H9 (cell line): ENCODE measurements at regions not wholly inside any gene's neighbourhood (a gene's known extent, or its start where the extent isn't known, plus 50 kb on each side); places are given as distances from the start of the nearest gene placed in this dataset.

Experiments used
- DNase-seq: peaks from one replicate; pipeline ENCODE4 v3.0.0-alpha.2; 2017
- H2AFZ ChIP-seq: one replicate; pipeline ENCODE4 v1.6.1; 2013; ENCODE audit warnings: mild to moderate bottlenecking, low read length, control low read depth, moderate library complexity
- H2AK5ac ChIP-seq: 2 replicates; pipeline ENCODE4 v1.6.1; 2013; ENCODE audit warnings: low read length, control low read depth, mixed read lengths; ENCODE audit not compliant: insufficient read length
- H2BK120ac ChIP-seq: one replicate; pipeline ENCODE4 v1.6.1; 2013; ENCODE audit warnings: low read depth, mild to moderate bottlenecking, low read length, control low read depth, inconsistent platforms; ENCODE audit not compliant: poor library complexity, severe bottlenecking
- H2BK12ac ChIP-seq: 2 replicates; pipeline ENCODE4 v1.6.1; 2013; ENCODE audit warnings: low read length, control low read depth, mixed read lengths, low read depth; ENCODE audit not compliant: insufficient read length
- H2BK15ac ChIP-seq: 2 replicates; pipeline ENCODE4 v1.6.1; 2013; ENCODE audit warnings: low read depth, low read length, control low read depth
- H2BK20ac ChIP-seq: one replicate; pipeline ENCODE4 v1.6.1; 2013; ENCODE audit warnings: low read depth, mild to moderate bottlenecking, low read length, control low read depth, inconsistent platforms; ENCODE audit not compliant: poor library complexity, severe bottlenecking
- H2BK5ac ChIP-seq: 2 replicates; pipeline ENCODE4 v1.6.1; 2013; ENCODE audit warnings: low read length, control low read depth, mixed read lengths; ENCODE audit not compliant: insufficient read length
- H3K14ac ChIP-seq: 2 replicates; pipeline ENCODE4 v1.6.1; 2013; ENCODE audit warnings: low read length, control low read depth; ENCODE audit not compliant: insufficient read depth
- H3K18ac ChIP-seq: 2 replicates; pipeline ENCODE4 v1.6.1; 2013; ENCODE audit warnings: low read depth, mild to moderate bottlenecking, mixed read lengths, low read length, control low read depth; ENCODE audit not compliant: insufficient read length
- H3K23ac ChIP-seq: 2 replicates; pipeline ENCODE4 v1.6.1; 2013; ENCODE audit warnings: low read length, control low read depth, mixed read lengths, low read depth; ENCODE audit not compliant: insufficient read length
- H3K23me2 ChIP-seq: 2 replicates; pipeline ENCODE4 v1.6.1; 2013; ENCODE audit warnings: low read depth, mild to moderate bottlenecking, mixed read lengths, low read length, control low read depth; ENCODE audit not compliant: insufficient read length, poor library complexity, severe bottlenecking
- H3K27ac ChIP-seq: 2 replicates; pipeline ENCODE4 v1.5.1; 2013; ENCODE audit warnings: low read length, control low read depth, mixed read lengths, low read depth; ENCODE audit not compliant: insufficient read length
- H3K27me3 ChIP-seq: 2 replicates; pipeline ENCODE4 v1.6.1; 2013; ENCODE audit warnings: low read length, control low read depth, inconsistent platforms; ENCODE audit not compliant: insufficient read depth
- H3K4ac ChIP-seq: 2 replicates; pipeline ENCODE4 v1.6.1; 2013; ENCODE audit warnings: low read depth, mild to moderate bottlenecking, control low read depth, inconsistent platforms, low read length, moderate library complexity
- H3K4me1 ChIP-seq: 2 replicates; pipeline ENCODE4 v1.6.1; 2013; ENCODE audit warnings: low read length, control low read depth, inconsistent platforms; ENCODE audit not compliant: insufficient read depth
- H3K4me2 ChIP-seq: 2 replicates; pipeline ENCODE4 v1.6.1; 2013; ENCODE audit warnings: low read length, control low read depth, mixed read lengths; ENCODE audit not compliant: insufficient read length, insufficient read depth
- H3K56ac ChIP-seq: 2 replicates; pipeline ENCODE4 v1.6.1; 2013; ENCODE audit warnings: low read depth, mild to moderate bottlenecking, mixed read lengths, low read length, control low read depth; ENCODE audit not compliant: insufficient read length
- H3K79me1 ChIP-seq: 2 replicates; pipeline ENCODE4 v1.6.1; 2013; ENCODE audit warnings: low read depth, mild to moderate bottlenecking, moderate library complexity, low read length, control low read depth, inconsistent platforms; ENCODE audit not compliant: insufficient read depth, poor library complexity, severe bottlenecking
- H3K79me2 ChIP-seq: 2 replicates; pipeline ENCODE4 v1.6.1; 2013; ENCODE audit warnings: low read length, control low read depth, inconsistent platforms; ENCODE audit not compliant: insufficient read depth
- H3K9ac ChIP-seq: 2 replicates; pipeline ENCODE4 v1.6.1; 2013; ENCODE audit warnings: low read length, control low read depth, mixed read lengths; ENCODE audit not compliant: insufficient read length; ENCODE audit errors: extremely low read depth
- H3K9me3 ChIP-seq: one replicate; pipeline ENCODE4 v1.6.1; 2013; ENCODE audit warnings: low read depth, low read length, inconsistent platforms; ENCODE audit not compliant: control insufficient read depth
- H3T11ph ChIP-seq: one replicate; pipeline ENCODE4 v1.6.1; 2013; ENCODE audit warnings: mild to moderate bottlenecking, low read length, control low read depth, inconsistent platforms
- H4K20me1 ChIP-seq: one replicate; pipeline ENCODE4 v1.6.1; 2013; ENCODE audit not compliant: control insufficient read depth, insufficient read length, insufficient read depth
- H4K5ac ChIP-seq: 2 replicates; pipeline ENCODE4 v1.6.1; 2013; ENCODE audit warnings: low read depth, mild to moderate bottlenecking, mixed read lengths, low read length, control low read depth; ENCODE audit not compliant: insufficient read length
- H4K8ac ChIP-seq: replicated peaks from 2 replicates; pipeline ENCODE4 v1.6.1; 2013; ENCODE audit warnings: low read length, control low read depth, mixed read lengths, low read depth; ENCODE audit not compliant: insufficient read length
- H4K91ac ChIP-seq: 2 replicates; pipeline ENCODE4 v1.6.1; 2013; ENCODE audit warnings: low read depth, mild to moderate bottlenecking, moderate library complexity, mixed read lengths, low read length, control low read depth; ENCODE audit not compliant: insufficient read length
- H3K27ac Mint-ChIP-seq, 3 experiments: 2 replicates in 2 of 3; 3 replicates in 1 of 3; pipeline ENCODE4 v1.8.0; 2020 to 2021; ENCODE audit warnings: mixed read lengths in 3 of 3, mild to moderate bottlenecking in 1 of 3, moderate library complexity in 1 of 3
- H3K27me3 Mint-ChIP-seq: 2 replicates; pipeline ENCODE4 v1.8.0; 2021; ENCODE audit warnings: low read depth, mild to moderate bottlenecking, moderate library complexity, mixed read lengths
- H3K36me3 Mint-ChIP-seq, 3 experiments: 2 replicates in 2 of 3; 3 replicates in 1 of 3; pipeline ENCODE4 v1.8.0; 2020 to 2021; ENCODE audit warnings: low read depth in 3 of 3, mixed read lengths in 3 of 3; ENCODE audit not compliant: insufficient read depth in 1 of 3
- H3K4me1 Mint-ChIP-seq, 2 experiments: 2 replicates each; pipeline ENCODE4 v1.8.0; 2020; ENCODE audit warnings: mixed read lengths in 2 of 2
- H3K4me3 Mint-ChIP-seq, 2 experiments: 2 replicates in 1 of 2; 3 replicates in 1 of 2; pipeline ENCODE4 v1.8.0; 2020 to 2021; ENCODE audit warnings: mild to moderate bottlenecking in 2 of 2, mixed read lengths in 2 of 2, moderate library complexity in 1 of 2
- H3K9me3 Mint-ChIP-seq, 2 experiments: 2 replicates in 1 of 2; 3 replicates in 1 of 2; pipeline ENCODE4 v1.8.0; 2020; ENCODE audit warnings: mild to moderate bottlenecking in 2 of 2, mixed read lengths in 2 of 2, moderate library complexity in 1 of 2
- WGBS: extraction: QIAGEN DNeasy Blood & Tissue Kit; methylation state at CpG from one replicate; pipeline ENCODE4 v1.1.7; 2013; ENCODE audit warnings: missing lambda C conversion rate, low lambda C conversion rate, mixed read lengths; ENCODE audit not compliant: insufficient read length; ENCODE audit errors: extremely low coverage; 5-methylcytosine and 5-hydroxymethylcytosine counted together
- TF ChIP-seq, protein P1 (sequence below): fragments of 200-600 bp; sonication (generic); conservative IDR thresholded peaks from 3 replicates; pipeline ENCODE4 v1.8.0; 2021; ENCODE audit warnings: antibody characterized with exemption, mild to moderate bottlenecking

DNA sequence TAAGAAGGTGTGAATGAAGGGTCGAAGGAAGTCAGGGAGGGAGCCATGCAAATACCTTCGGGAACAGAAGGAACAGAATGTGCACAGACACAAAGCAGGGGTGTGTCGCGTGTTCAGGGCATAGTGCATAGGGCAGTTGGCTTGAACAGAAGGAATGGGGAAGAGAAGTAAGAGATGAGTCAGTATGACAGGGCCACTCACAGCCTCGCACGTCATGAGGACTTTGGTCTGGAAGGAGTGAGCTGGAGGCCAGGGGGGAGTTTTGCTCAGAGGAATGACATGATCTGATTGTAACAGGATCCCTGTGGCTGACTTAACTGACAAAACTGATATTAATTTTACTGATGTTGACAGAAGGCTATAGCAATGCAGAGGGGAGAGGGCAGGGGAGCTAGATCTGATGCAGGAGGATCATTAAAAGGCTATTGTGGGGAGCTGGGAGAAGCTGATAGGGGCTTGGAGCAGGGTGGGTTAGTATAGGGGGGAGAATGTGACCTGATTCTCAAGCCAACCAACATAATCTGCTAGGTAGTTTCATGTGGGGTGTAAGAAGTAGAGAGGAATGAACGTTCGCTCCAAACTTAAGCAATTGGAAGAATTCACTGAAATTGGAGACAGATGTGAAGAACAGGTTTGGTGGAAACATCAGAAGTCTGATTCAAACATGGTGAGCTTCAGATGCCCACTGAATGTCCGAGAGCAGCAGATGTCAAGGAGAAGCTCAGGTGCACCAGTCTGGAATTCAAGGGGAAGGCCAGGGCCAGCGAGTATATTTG, 60.4 kb upstream of the COPS8 start:
- Histone ChIP-seq H4K8ac (no peak overlapping the region), H3K79me1 (no peaks in the 10 kb centered on the region), H3K9me3 (no peaks in the 10 kb centered on the region), H3K9ac (no peak overlapping the region), H3T11ph (no peak overlapping the region), H2AK5ac (no peak overlapping the region), H3K4me1 (no peaks in the 10 kb centered on the region), H3K56ac (no peak overlapping the region), H2BK15ac (no peak overlapping the region), H2BK120ac (no peak overlapping the region), H3K27me3 (no peaks in the 10 kb centered on the region), H3K4ac (no peak overlapping the region), H4K91ac (no peak overlapping the region), H4K5ac (no peak overlapping the region), H3K4me2 (no peak overlapping the region), H3K79me2 (no peaks in the 10 kb centered on the region), H2BK5ac (no peak overlapping the region), H2BK12ac (no peak overlapping the region), H2BK20ac (no peak overlapping the region), H3K27ac (no peak overlapping the region), H3K18ac (no peak overlapping the region), H4K20me1 (no peaks in the 10 kb centered on the region), H3K14ac (no peak overlapping the region), H2AFZ (no peak overlapping the region), H3K23me2 (no peaks in the 10 kb centered on the region), H3K23ac (no peak overlapping the region)
- Mint-ChIP-seq H3K27ac (no peak overlapping the region), H3K36me3 (peaks cover 0 to 2% (median 0%) of the 10 kb centered on the region in 3 experiments; a peak in 2 of 7 replicates), H3K9me3 (peaks cover 0 to 6% of the 10 kb centered on the region in 2 experiments; a peak in 2 of 5 replicates), H3K4me3 (no peak overlapping the region), H3K4me1 (peaks cover 0 to 3% of the 10 kb centered on the region in 2 experiments; a peak in 1 of 4 replicates), H3K27me3 (peaks cover 6% of the 10 kb centered on the region)
- DNase-seq: no peak
- TF ChIP-seq, protein P1, sequence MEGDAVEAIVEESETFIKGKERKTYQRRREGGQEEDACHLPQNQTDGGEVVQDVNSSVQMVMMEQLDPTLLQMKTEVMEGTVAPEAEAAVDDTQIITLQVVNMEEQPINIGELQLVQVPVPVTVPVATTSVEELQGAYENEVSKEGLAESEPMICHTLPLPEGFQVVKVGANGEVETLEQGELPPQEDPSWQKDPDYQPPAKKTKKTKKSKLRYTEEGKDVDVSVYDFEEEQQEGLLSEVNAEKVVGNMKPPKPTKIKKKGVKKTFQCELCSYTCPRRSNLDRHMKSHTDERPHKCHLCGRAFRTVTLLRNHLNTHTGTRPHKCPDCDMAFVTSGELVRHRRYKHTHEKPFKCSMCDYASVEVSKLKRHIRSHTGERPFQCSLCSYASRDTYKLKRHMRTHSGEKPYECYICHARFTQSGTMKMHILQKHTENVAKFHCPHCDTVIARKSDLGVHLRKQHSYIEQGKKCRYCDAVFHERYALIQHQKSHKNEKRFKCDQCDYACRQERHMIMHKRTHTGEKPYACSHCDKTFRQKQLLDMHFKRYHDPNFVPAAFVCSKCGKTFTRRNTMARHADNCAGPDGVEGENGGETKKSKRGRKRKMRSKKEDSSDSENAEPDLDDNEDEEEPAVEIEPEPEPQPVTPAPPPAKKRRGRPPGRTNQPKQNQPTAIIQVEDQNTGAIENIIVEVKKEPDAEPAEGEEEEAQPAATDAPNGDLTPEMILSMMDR: no peak
- no CpG with 5 or more reads among the region's 10 CpGs for WGBS
